ENCODE measurements at regions not wholly inside any gene's neighbourhood (a gene's known extent, or its start where the extent isn't known, plus 50 kb on each side); places are given as distances from the start of the nearest gene placed in this dataset.

DNA sequence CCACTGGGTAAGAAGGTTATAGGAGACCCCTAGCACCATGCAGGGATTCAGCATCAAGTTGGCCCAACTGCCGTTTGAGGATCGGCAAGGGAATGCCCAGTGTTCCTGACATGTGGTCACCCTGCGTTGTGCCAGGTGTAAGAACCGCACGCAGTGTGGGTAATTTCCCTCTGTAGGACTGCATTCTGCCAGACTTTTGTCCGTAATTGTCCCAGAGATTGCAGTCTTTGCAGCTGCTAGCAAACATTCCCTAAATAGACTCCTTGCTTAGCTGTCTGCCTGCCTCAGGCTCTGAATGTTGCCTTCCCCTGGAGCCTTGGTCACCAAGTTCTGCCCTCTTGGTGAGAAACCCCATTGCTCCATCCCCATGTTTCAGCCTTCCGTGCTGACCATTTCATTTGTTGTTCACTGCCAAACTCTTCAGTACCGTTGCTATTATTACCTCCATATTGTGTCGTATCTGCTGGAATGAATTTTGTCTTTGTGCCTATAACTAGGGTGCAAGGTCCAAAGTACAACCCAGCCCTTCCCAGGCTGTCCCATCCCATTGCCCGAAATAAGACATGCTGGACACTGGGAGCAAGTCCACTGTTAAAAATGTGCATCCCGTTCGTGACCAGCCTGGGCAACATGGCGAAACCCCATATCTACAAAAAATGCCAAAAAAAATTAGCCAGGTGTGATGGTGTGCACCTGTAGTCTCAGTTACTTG lies 53.8 kb upstream of the USP9X start:
- TF ChIP-seq, protein P1, sequence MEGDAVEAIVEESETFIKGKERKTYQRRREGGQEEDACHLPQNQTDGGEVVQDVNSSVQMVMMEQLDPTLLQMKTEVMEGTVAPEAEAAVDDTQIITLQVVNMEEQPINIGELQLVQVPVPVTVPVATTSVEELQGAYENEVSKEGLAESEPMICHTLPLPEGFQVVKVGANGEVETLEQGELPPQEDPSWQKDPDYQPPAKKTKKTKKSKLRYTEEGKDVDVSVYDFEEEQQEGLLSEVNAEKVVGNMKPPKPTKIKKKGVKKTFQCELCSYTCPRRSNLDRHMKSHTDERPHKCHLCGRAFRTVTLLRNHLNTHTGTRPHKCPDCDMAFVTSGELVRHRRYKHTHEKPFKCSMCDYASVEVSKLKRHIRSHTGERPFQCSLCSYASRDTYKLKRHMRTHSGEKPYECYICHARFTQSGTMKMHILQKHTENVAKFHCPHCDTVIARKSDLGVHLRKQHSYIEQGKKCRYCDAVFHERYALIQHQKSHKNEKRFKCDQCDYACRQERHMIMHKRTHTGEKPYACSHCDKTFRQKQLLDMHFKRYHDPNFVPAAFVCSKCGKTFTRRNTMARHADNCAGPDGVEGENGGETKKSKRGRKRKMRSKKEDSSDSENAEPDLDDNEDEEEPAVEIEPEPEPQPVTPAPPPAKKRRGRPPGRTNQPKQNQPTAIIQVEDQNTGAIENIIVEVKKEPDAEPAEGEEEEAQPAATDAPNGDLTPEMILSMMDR (IDR thresholded peaks at IDR 0.05), result no peak
- TF ChIP-seq POLR2A (IDR thresholded peaks at IDR 0.05), result no peak

Data from thyroid gland (tissue), 4 donors.